ENCODE measurements at regions not wholly inside any gene's neighbourhood (a gene's known extent, or its start where the extent isn't known, plus 50 kb on each side); places are given as distances from the start of the nearest gene placed in this dataset.

DNA sequence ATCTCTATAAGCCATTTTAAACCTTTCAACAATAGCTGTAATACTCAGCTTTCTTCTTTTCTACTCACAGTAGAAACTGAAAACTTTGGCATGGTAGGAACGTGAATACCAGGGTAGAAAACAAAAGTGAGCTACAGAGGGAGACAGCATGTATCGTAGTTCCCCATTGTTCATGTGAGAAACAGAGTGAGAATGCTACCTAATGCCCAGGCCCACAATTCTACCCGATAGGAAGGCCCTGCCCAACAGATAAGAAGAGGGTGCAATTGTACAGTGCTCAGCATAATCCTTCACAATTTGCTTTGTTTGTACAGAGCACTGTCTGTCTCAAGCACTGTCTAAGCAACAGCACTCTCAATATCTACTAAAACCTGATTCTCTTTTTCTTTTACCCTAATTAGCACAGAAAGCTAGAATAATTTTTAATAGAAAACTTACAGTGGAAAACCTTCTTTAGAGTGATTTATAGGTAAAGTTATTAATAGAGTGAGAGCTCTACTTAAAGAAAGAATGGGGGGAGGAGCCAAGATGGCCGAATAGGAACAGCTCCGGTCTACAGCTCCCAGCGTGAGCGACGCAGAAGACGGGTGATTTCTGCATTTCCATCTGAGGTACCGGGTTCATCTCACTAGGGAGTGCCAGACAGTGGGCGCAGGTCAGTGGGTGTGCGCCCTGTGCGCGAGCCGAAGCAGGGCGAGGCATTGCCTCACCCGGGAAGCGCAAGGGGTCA is 322.3 kb downstream of the EFNB2 start:
- POLR2A ChIA-PET, result no interaction called here
- H3K36me3 ChIP-seq (ENCODE audit: control insufficient read depth in 2 of 2, insufficient read depth in 1 of 2, low read length in 2 of 2), result no peaks in the 10 kb centered on the region
- H3K4me3 ChIP-seq (ENCODE audit: low read depth, low read length), result no peak overlapping the region
- no peaks in the 10 kb centered on the region for H3K9me3 ChIP-seq (ENCODE audit: control insufficient read depth, insufficient read depth, low read depth, low read length)
- no peak overlapping the region for H3K27ac ChIP-seq (ENCODE audit: extremely low read depth, low read depth, low read length)
- CTCF ChIA-PET, result no interaction called here
- TF ChIP-seq ZNF549 (tag by site-specific recombination; IDR thresholded peaks at IDR 0.05), result no peak
- TF ChIP-seq, protein P1, sequence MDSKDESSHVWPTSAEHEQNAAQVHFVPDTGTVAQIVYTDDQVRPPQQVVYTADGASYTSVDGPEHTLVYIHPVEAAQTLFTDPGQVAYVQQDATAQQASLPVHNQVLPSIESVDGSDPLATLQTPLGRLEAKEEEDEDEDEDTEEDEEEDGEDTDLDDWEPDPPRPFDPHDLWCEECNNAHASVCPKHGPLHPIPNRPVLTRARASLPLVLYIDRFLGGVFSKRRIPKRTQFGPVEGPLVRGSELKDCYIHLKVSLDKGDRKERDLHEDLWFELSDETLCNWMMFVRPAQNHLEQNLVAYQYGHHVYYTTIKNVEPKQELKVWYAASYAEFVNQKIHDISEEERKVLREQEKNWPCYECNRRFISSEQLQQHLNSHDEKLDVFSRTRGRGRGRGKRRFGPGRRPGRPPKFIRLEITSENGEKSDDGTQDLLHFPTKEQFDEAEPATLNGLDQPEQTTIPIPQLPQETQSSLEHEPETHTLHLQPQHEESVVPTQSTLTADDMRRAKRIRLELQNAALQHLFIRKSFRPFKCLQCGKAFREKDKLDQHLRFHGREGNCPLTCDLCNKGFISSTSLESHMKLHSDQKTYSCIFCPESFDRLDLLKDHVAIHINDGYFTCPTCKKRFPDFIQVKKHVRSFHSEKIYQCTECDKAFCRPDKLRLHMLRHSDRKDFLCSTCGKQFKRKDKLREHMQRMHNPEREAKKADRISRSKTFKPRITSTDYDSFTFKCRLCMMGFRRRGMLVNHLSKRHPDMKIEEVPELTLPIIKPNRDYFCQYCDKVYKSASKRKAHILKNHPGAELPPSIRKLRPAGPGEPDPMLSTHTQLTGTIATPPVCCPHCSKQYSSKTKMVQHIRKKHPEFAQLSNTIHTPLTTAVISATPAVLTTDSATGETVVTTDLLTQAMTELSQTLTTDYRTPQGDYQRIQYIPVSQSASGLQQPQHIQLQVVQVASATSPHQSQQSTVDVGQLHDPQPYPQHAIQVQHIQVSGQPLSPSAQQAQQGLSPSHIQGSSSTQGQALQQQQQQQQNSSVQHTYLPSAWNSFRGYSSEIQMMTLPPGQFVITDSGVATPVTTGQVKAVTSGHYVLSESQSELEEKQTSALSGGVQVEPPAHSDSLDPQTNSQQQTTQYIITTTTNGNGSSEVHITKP (tag by site-specific recombination; IDR thresholded peaks at IDR 0.05), result no peak
- no peak for TF ChIP-seq ZNF843 (tag by site-specific recombination; IDR thresholded peaks at IDR 0.05)
- no peak for TF ChIP-seq YY2 (tag by site-specific recombination; IDR thresholded peaks at IDR 0.05)
- TF ChIP-seq SCRT2 (tag by site-specific recombination; IDR thresholded peaks at IDR 0.05), result no peak
- TF ChIP-seq, protein P2, sequence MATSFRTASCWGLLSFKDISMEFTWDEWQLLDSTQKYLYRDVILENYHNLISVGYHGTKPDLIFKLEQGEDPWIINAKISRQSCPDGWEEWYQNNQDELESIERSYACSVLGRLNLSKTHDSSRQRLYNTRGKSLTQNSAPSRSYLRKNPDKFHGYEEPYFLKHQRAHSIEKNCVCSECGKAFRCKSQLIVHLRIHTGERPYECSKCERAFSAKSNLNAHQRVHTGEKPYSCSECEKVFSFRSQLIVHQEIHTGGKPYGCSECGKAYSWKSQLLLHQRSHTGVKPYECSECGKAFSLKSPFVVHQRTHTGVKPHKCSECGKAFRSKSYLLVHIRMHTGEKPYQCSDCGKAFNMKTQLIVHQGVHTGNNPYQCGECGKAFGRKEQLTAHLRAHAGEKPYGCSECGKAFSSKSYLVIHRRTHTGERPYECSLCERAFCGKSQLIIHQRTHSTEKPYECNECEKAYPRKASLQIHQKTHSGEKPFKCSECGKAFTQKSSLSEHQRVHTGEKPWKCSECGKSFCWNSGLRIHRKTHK (tag by site-specific recombination; IDR thresholded peaks at IDR 0.05), result no peak
- no peak for TF ChIP-seq ZFHX2 (tag by site-specific recombination; conservative IDR thresholded peaks at IDR 0.05)
- no peaks in the 10 kb centered on the region for H3K4me1 ChIP-seq (ENCODE audit: control insufficient read depth, insufficient read depth, low read length)

DNA sequence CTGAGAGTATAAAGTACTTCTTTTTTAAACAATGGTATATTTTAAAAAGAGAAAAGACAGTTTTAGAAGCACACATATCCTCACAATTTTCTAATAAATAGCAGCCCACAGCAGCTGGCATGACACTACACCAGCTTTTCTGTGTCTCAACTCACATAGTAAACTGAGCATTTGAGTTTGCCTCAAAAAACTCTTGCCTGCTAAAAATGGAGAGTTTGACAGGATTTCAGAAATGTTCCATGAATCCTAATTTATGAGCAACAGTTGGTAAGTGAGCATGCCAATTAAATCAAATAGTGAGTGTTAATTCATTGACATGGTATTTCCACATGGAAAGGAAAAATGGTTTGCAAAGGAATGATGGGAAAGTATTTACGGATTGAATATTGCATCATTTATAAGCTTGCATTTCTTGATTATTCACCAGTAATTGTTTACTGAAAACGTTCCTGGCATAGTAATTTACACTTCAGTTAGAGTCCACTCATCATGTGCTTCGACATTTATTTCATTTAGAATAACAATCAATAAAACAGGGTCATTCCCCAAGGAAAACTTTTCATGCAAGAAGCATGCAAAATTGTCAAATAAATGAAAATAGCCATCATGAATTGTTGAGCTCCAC is 323.0 kb downstream of the EFNB2 start:
- ChIA-PET POLR2A (no interaction called here), CTCF (no interaction called here)
- Histone ChIP-seq H3K9me3 (ENCODE audit: control insufficient read depth, insufficient read depth, low read depth, low read length) (no peaks in the 10 kb centered on the region), H3K27ac (ENCODE audit: extremely low read depth, low read depth, low read length) (no peak overlapping the region), H3K4me3 (ENCODE audit: low read depth, low read length) (no peak overlapping the region), H3K4me1 (ENCODE audit: control insufficient read depth, insufficient read depth, low read length) (no peaks in the 10 kb centered on the region), H3K36me3 (ENCODE audit: control insufficient read depth in 2 of 2, insufficient read depth in 1 of 2, low read length in 2 of 2) (no peaks in the 10 kb centered on the region)
- TF ChIP-seq ZNF555 (tag by site-specific recombination; conservative IDR thresholded peaks at IDR 0.05), result no peak
- TF ChIP-seq ZNF837 (tag by site-specific recombination; IDR thresholded peaks at IDR 0.05), result no peak
- TF ChIP-seq ZFP37 (tag by site-specific recombination; IDR thresholded peaks at IDR 0.05), result no peak
- TF ChIP-seq ZNF202 (tag by site-specific recombination; IDR thresholded peaks at IDR 0.05; ENCODE audit: borderline replicate concordance), result no peak
- TF ChIP-seq ZBTB1 (tag by site-specific recombination; IDR thresholded peaks at IDR 0.05), result no peak
- no peak for TF ChIP-seq ZNF23 (tag by site-specific recombination; IDR thresholded peaks at IDR 0.05; ENCODE audit: borderline replicate concordance)
- TF ChIP-seq, protein P3, sequence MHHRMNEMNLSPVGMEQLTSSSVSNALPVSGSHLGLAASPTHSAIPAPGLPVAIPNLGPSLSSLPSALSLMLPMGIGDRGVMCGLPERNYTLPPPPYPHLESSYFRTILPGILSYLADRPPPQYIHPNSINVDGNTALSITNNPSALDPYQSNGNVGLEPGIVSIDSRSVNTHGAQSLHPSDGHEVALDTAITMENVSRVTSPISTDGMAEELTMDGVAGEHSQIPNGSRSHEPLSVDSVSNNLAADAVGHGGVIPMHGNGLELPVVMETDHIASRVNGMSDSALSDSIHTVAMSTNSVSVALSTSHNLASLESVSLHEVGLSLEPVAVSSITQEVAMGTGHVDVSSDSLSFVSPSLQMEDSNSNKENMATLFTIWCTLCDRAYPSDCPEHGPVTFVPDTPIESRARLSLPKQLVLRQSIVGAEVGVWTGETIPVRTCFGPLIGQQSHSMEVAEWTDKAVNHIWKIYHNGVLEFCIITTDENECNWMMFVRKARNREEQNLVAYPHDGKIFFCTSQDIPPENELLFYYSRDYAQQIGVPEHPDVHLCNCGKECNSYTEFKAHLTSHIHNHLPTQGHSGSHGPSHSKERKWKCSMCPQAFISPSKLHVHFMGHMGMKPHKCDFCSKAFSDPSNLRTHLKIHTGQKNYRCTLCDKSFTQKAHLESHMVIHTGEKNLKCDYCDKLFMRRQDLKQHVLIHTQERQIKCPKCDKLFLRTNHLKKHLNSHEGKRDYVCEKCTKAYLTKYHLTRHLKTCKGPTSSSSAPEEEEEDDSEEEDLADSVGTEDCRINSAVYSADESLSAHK (tag by site-specific recombination; IDR thresholded peaks at IDR 0.05), result no peak
- no peak for TF ChIP-seq ZNF670 (tag by site-specific recombination; IDR thresholded peaks at IDR 0.05; ENCODE audit: low read depth)
- no peak for TF ChIP-seq ZNF169 (tag by site-specific recombination; IDR thresholded peaks at IDR 0.05)
- no peak for TF ChIP-seq ZNF223 (tag by site-specific recombination; IDR thresholded peaks at IDR 0.05)
- TF ChIP-seq, protein P4, sequence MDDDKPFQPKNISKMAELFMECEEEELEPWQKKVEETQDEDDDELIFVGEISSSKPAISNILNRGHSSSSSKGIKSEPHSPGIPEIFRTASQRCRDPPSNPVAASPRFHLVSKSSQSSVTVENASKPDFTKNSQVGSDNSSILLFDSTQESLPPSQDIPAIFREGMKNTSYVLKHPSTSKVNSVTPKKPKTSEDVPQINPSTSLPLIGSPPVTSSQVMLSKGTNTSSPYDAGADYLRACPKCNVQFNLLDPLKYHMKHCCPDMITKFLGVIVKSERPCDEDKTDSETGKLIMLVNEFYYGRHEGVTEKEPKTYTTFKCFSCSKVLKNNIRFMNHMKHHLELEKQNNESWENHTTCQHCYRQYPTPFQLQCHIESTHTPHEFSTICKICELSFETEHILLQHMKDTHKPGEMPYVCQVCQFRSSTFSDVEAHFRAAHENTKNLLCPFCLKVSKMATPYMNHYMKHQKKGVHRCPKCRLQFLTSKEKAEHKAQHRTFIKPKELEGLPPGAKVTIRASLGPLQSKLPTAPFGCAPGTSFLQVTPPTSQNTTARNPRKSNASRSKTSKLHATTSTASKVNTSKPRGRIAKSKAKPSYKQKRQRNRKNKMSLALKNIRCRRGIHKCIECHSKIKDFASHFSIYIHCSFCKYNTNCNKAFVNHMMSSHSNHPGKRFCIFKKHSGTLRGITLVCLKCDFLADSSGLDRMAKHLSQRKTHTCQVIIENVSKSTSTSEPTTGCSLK (tag by site-specific recombination; IDR thresholded peaks at IDR 0.05), result no peak
- no peak for TF ChIP-seq ZNF707 (tag by site-specific recombination; IDR thresholded peaks at IDR 0.05)
- TF ChIP-seq ZBTB20 (tag by site-specific recombination; IDR thresholded peaks at IDR 0.05), result no peak
- TF ChIP-seq, protein P5, sequence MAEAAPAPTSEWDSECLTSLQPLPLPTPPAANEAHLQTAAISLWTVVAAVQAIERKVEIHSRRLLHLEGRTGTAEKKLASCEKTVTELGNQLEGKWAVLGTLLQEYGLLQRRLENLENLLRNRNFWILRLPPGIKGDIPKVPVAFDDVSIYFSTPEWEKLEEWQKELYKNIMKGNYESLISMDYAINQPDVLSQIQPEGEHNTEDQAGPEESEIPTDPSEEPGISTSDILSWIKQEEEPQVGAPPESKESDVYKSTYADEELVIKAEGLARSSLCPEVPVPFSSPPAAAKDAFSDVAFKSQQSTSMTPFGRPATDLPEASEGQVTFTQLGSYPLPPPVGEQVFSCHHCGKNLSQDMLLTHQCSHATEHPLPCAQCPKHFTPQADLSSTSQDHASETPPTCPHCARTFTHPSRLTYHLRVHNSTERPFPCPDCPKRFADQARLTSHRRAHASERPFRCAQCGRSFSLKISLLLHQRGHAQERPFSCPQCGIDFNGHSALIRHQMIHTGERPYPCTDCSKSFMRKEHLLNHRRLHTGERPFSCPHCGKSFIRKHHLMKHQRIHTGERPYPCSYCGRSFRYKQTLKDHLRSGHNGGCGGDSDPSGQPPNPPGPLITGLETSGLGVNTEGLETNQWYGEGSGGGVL (tag by site-specific recombination; IDR thresholded peaks at IDR 0.05), result no peak
- TF ChIP-seq ZNF274 (IDR thresholded peaks at IDR 0.05; ENCODE audit: low read length), result no peak
- no peak for TF ChIP-seq ZNF274 (tag by site-specific recombination; IDR thresholded peaks at IDR 0.05; ENCODE audit: borderline replicate concordance)
